ENCODE measurements at regions not wholly inside any gene's neighbourhood (a gene's known extent, or its start where the extent isn't known, plus 50 kb on each side); places are given as distances from the start of the nearest gene placed in this dataset.

GRCh38 chr2:163205589-163206254, 367.2 kb upstream of the KCNH7 start:
- no peak for TF ChIP-seq EZH2phosphoT487 (IDR thresholded peaks at IDR 0.05; ENCODE audit: borderline replicate concordance)
- TF ChIP-seq, protein P1, sequence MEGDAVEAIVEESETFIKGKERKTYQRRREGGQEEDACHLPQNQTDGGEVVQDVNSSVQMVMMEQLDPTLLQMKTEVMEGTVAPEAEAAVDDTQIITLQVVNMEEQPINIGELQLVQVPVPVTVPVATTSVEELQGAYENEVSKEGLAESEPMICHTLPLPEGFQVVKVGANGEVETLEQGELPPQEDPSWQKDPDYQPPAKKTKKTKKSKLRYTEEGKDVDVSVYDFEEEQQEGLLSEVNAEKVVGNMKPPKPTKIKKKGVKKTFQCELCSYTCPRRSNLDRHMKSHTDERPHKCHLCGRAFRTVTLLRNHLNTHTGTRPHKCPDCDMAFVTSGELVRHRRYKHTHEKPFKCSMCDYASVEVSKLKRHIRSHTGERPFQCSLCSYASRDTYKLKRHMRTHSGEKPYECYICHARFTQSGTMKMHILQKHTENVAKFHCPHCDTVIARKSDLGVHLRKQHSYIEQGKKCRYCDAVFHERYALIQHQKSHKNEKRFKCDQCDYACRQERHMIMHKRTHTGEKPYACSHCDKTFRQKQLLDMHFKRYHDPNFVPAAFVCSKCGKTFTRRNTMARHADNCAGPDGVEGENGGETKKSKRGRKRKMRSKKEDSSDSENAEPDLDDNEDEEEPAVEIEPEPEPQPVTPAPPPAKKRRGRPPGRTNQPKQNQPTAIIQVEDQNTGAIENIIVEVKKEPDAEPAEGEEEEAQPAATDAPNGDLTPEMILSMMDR (conservative IDR thresholded peaks at IDR 0.05; ENCODE audit: low read length): no peak
- no peak overlapping the region for H3K4me3 ChIP-seq (ENCODE audit: low read length, poor library complexity, severe bottlenecking)
- H2AFZ ChIP-seq (ENCODE audit: low read length): no peak overlapping the region

DNA sequence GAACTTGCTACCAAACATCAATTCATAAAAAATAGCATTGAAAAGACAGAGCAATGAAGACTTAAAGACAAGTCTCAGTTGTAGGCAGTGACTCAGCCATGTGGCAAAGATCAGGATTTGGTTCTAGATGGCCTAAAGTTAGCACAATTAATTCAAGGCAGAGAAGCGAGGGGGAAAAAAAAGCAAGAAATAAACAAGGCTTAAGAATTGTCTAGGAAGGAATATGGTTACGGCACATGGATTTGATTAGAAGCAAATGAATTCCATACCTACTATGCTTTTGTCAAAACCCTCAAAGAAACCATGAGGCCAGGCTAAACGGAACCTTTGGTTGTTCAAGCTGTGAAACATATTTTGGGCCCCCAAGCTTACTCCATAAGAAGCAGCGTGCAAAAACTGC, 362.2 kb upstream of the KCNH7 start:
- TF ChIP-seq EZH2phosphoT487 (IDR thresholded peaks at IDR 0.05; ENCODE audit: borderline replicate concordance): no peak
- Histone ChIP-seq H3K9ac (ENCODE audit: low read depth, low read length, poor library complexity, severe bottlenecking) (no peak overlapping the region), H3K9me3 (ENCODE audit: insufficient read depth, low read depth, low read length) (no peaks in the 10 kb centered on the region), H3F3A (ENCODE audit: low read depth) (no peaks in the 10 kb centered on the region), H3K79me2 (ENCODE audit: insufficient read depth, low read length) (no peaks in the 10 kb centered on the region), H3K9me2 (replicated peaks; ENCODE audit: low read depth, low read length) (no peaks in the 10 kb centered on the region), H3K4me1 (ENCODE audit: insufficient read depth, low read length, poor library complexity, severe bottlenecking) (no peaks in the 10 kb centered on the region), H2AFZ (ENCODE audit: low read length) (no peak overlapping the region), H3K27me3 (ENCODE audit: insufficient read depth, low read length, poor library complexity, severe bottlenecking) (no peaks in the 10 kb centered on the region), H4K20me1 (ENCODE audit: insufficient read depth, low read length, poor library complexity, severe bottlenecking) (no peaks in the 10 kb centered on the region), H3K36me3 (ENCODE audit: insufficient read depth, low read length) (no peaks in the 10 kb centered on the region), H3K4me2 (ENCODE audit: low read depth, low read length, poor library complexity, severe bottlenecking) (no peak overlapping the region), H3K4me3 (ENCODE audit: low read length, poor library complexity, severe bottlenecking) (no peak overlapping the region)

More at GRCh38 chr2:163205589-163206254, 367.2 kb upstream of the KCNH7 start:
- Histone ChIP-seq H3K79me2 (ENCODE audit: insufficient read depth, low read length) (no peaks in the 10 kb centered on the region), H4K20me1 (ENCODE audit: insufficient read depth, low read length, poor library complexity, severe bottlenecking) (no peaks in the 10 kb centered on the region), H3K4me2 (ENCODE audit: low read depth, low read length, poor library complexity, severe bottlenecking) (no peak overlapping the region), H3K36me3 (ENCODE audit: insufficient read depth, low read length) (no peaks in the 10 kb centered on the region), H3K27me3 (ENCODE audit: insufficient read depth, low read length, poor library complexity, severe bottlenecking) (no peaks in the 10 kb centered on the region), H3K4me1 (ENCODE audit: insufficient read depth, low read length, poor library complexity, severe bottlenecking) (no peaks in the 10 kb centered on the region), H3F3A (ENCODE audit: low read depth) (no peaks in the 10 kb centered on the region), H3K9me2 (replicated peaks; ENCODE audit: low read depth, low read length) (no peaks in the 10 kb centered on the region), H3K9ac (ENCODE audit: low read depth, low read length, poor library complexity, severe bottlenecking) (no peak overlapping the region), H3K9me3 (ENCODE audit: insufficient read depth, low read depth, low read length) (no peaks in the 10 kb centered on the region)

DNA sequence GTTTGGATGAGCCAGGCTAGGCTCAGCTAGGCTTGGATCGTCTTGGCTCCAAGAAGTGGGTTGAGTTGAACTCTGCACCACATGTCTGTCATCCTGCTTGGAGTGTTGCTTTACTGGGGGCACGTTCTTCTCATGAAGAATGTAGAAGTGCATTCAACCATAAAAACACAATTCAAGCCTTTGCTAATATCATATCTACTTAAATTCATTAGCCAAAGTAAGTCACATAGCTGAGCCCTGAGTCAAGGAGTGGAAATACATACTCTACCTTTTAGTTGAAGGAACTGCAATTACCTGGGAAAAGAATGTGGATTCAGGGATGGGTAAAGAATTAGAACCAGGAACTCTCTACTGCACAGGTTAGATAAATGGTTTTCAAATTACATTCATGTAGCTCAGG, 360.4 kb upstream of the KCNH7 start:
- no peaks in the 10 kb centered on the region for H3K79me2 ChIP-seq (ENCODE audit: insufficient read depth, low read length)
- H4K20me1 ChIP-seq (ENCODE audit: insufficient read depth, low read length, poor library complexity, severe bottlenecking): no peaks in the 10 kb centered on the region
- TF ChIP-seq, protein P1 (conservative IDR thresholded peaks at IDR 0.05; ENCODE audit: low read length): no peak
- no peak for TF ChIP-seq EZH2phosphoT487 (IDR thresholded peaks at IDR 0.05; ENCODE audit: borderline replicate concordance)
- no peaks in the 10 kb centered on the region for H3K36me3 ChIP-seq (ENCODE audit: insufficient read depth, low read length)
- no peaks in the 10 kb centered on the region for H3K4me1 ChIP-seq (ENCODE audit: insufficient read depth, low read length, poor library complexity, severe bottlenecking)
- no peak overlapping the region for H2AFZ ChIP-seq (ENCODE audit: low read length)
- no peaks in the 10 kb centered on the region for H3F3A ChIP-seq (ENCODE audit: low read depth)
- H3K4me2 ChIP-seq (ENCODE audit: low read depth, low read length, poor library complexity, severe bottlenecking): no peak overlapping the region
- no peaks in the 10 kb centered on the region for H3K27me3 ChIP-seq (ENCODE audit: insufficient read depth, low read length, poor library complexity, severe bottlenecking)
- no peaks in the 10 kb centered on the region for H3K9me2 ChIP-seq (replicated peaks; ENCODE audit: low read depth, low read length)
- H3K9ac ChIP-seq (ENCODE audit: low read depth, low read length, poor library complexity, severe bottlenecking): no peak overlapping the region
- H3K9me3 ChIP-seq (ENCODE audit: insufficient read depth, low read depth, low read length): no peaks in the 10 kb centered on the region
- no peak overlapping the region for H3K4me3 ChIP-seq (ENCODE audit: low read length, poor library complexity, severe bottlenecking)

DNA sequence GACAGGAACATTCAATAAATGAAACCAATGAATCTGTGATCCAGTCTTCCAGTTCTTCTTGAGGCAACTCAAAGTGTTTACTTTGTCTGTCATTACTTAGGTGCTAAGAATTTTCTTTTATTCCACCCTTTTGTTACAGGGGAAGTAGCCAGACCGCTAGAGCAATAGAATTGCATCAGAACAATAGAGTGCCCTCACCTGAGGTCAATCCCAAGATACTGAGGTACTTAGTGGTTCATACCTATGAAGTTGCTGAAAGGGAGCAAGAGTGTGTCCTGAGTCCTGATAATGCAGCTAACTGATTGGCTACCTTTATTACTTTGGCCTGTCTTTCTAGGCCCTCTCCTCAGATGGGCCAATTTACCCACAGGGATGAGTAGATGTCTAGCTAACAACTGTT, 359.4 kb upstream of the KCNH7 start:
- Histone ChIP-seq H3K9me3 (ENCODE audit: insufficient read depth, low read depth, low read length) (no peaks in the 10 kb centered on the region), H2AFZ (ENCODE audit: low read length) (no peak overlapping the region), H3K36me3 (ENCODE audit: insufficient read depth, low read length) (no peaks in the 10 kb centered on the region), H3K4me1 (ENCODE audit: insufficient read depth, low read length, poor library complexity, severe bottlenecking) (no peaks in the 10 kb centered on the region), H3K4me3 (ENCODE audit: low read length, poor library complexity, severe bottlenecking) (no peak overlapping the region), H3K27me3 (ENCODE audit: insufficient read depth, low read length, poor library complexity, severe bottlenecking) (no peaks in the 10 kb centered on the region), H3K79me2 (ENCODE audit: insufficient read depth, low read length) (no peaks in the 10 kb centered on the region), H3K9me2 (replicated peaks; ENCODE audit: low read depth, low read length) (no peaks in the 10 kb centered on the region), H3F3A (ENCODE audit: low read depth) (no peaks in the 10 kb centered on the region), H3K4me2 (ENCODE audit: low read depth, low read length, poor library complexity, severe bottlenecking) (no peak overlapping the region), H4K20me1 (ENCODE audit: insufficient read depth, low read length, poor library complexity, severe bottlenecking) (no peaks in the 10 kb centered on the region), H3K9ac (ENCODE audit: low read depth, low read length, poor library complexity, severe bottlenecking) (no peak overlapping the region)
- TF ChIP-seq EZH2phosphoT487 (IDR thresholded peaks at IDR 0.05; ENCODE audit: borderline replicate concordance): no peak
- TF ChIP-seq, protein P1 (conservative IDR thresholded peaks at IDR 0.05; ENCODE audit: low read length): no peak
